22Rv1 (cell line): ENCODE measurements at regions not wholly inside any gene's neighbourhood (a gene's known extent, or its start where the extent isn't known, plus 50 kb on each side); places are given as distances from the start of the nearest gene placed in this dataset.

Experiments used
- CTCF ChIP-seq: fragments of 450-650 bp; IDR thresholded peaks from 2 replicates; pipeline ENCODE4 v1.5.1; 2017; ENCODE audit warnings: mild to moderate bottlenecking
- ZFX ChIP-seq: fragments of 450-650 bp; IDR thresholded peaks from 2 replicates; pipeline ENCODE4 v1.6.1; 2017; ENCODE audit warnings: antibody characterized with exemption, borderline replicate concordance

GRCh38 chr3:110710603-110711002 lies 361.0 kb upstream of the NECTIN3 start:
- no peak for TF ChIP-seq CTCF
- TF ChIP-seq ZFX: no peak
